OCI-LY7 (cell line): ENCODE measurements at regions not wholly inside any gene's neighbourhood (a gene's known extent, or its start where the extent isn't known, plus 50 kb on each side); places are given as distances from the start of the nearest gene placed in this dataset.
"Not testable (repeated sequence)": the region's sequence is repeated elsewhere in the genome, so short reads cannot be mapped to it uniquely, and the experiment has no call there.

Experiments
- BruUV-seq: library from RNA; stranded (reverse); fragments of 400-500 nt; replicated peaks from 2 replicates; lab custom pipeline; 2021; lab: Mats Ljungman, UMichigan
- CTCF ChIA-PET: fragments of 300-600 bp; sonication (Branson Sonifier 250); formaldehyde crosslinking; loops from one replicate; lab custom pipeline; 2022; ENCODE audit warnings: antibody characterized with exemption; ENCODE audit not compliant: unreplicated experiment; lab: Charles Lee
- POLR2A ChIA-PET: fragments of 300-600 bp; sonication (Branson Sonifier 250); formaldehyde crosslinking; loops from one replicate; lab custom pipeline; 2022; ENCODE audit warnings: antibody characterized with exemption; lab: Charles Lee
- DNase-seq: peaks from one replicate; pipeline ENCODE4 v3.0.0-alpha.2; 2015; ENCODE audit warnings: low spot score
- H2AFZ ChIP-seq: fragments of 200-600 bp; sonication (generic), shearing (Covaris generic); 2 replicates; pipeline ENCODE4 v1.6.1; 2014; ENCODE audit warnings: mild to moderate bottlenecking, antibody characterized with exemption, low read length, moderate library complexity
- H3K27ac ChIP-seq: fragments of 200-600 bp; sonication (generic); 2 replicates; pipeline ENCODE4 v1.5.1; 2014; ENCODE audit warnings: mixed run types, low read depth, mild to moderate bottlenecking, moderate library complexity, low read length, inconsistent platforms; ENCODE audit not compliant: poor library complexity, severe bottlenecking
- H3K36me3 ChIP-seq: fragments of 200-600 bp; sonication (generic); 2 replicates; pipeline ENCODE4 v1.6.1; 2014; ENCODE audit warnings: mild to moderate bottlenecking, antibody characterized with exemption, low read length, moderate library complexity, mixed read lengths; ENCODE audit not compliant: insufficient read depth
- H3K4me1 ChIP-seq: fragments of 200-600 bp; sonication (generic); 2 replicates; pipeline ENCODE4 v1.5.1; 2014; ENCODE audit warnings: mild to moderate bottlenecking, low read length; ENCODE audit not compliant: insufficient read depth, poor library complexity, severe bottlenecking
- H3K4me2 ChIP-seq: fragments of 200-600 bp; sonication (generic); 2 replicates; pipeline ENCODE4 v1.6.1; 2014; ENCODE audit warnings: mild to moderate bottlenecking, low read length
- H3K4me3 ChIP-seq: fragments of 200-600 bp; sonication (generic); 2 replicates; pipeline ENCODE4 v1.5.1; 2014; ENCODE audit warnings: mild to moderate bottlenecking, low read depth, low read length; ENCODE audit not compliant: poor library complexity, severe bottlenecking
- H3K79me2 ChIP-seq: fragments of 200-600 bp; sonication (generic); 2 replicates; pipeline ENCODE4 v1.6.1; 2016; ENCODE audit warnings: low read depth, mild to moderate bottlenecking, low read length, moderate library complexity, mixed read lengths; ENCODE audit not compliant: insufficient read depth
- H3K9me2 ChIP-seq: fragments of 200-600 bp; sonication (generic); 2 replicates; pipeline ENCODE4 v1.6.1; 2016; ENCODE audit warnings: mild to moderate bottlenecking, low read length, mixed read lengths; ENCODE audit not compliant: insufficient read depth
- H3K9me3 ChIP-seq: fragments of 200-600 bp; sonication (generic); 2 replicates; pipeline ENCODE4 v1.6.1; 2014; ENCODE audit warnings: mild to moderate bottlenecking, mixed run types, low read length, mixed read lengths
- H4K20me1 ChIP-seq: fragments of 200-600 bp; sonication (generic); 2 replicates; pipeline ENCODE4 v1.6.1; 2014; ENCODE audit warnings: mild to moderate bottlenecking, antibody characterized with exemption, low read length, moderate library complexity, mixed read lengths; ENCODE audit not compliant: insufficient read depth
- EZH2phosphoT487 ChIP-seq: fragments of 200-600 bp; sonication (generic); IDR thresholded peaks from 2 replicates; pipeline ENCODE4 v1.6.1; 2018; ENCODE audit warnings: low read depth, borderline replicate concordance, mild to moderate bottlenecking, mixed run types, antibody characterized with exemption, low read length, moderate library complexity, mixed read lengths
- intact Hi-C: fragments of 100-400 bp; cut with micrococcal nuclease; formaldehyde crosslinking; loops from one replicate; pipeline ENCODE4 v1.10.0; 2022; ENCODE audit not compliant: unreplicated experiment
- TF ChIP-seq, protein P1 (sequence below): fragments of 200-600 bp; sonication (generic); conservative IDR thresholded peaks from 2 replicates; pipeline ENCODE4 v1.5.1; 2014; ENCODE audit warnings: mild to moderate bottlenecking, antibody characterized with exemption, low read length, moderate library complexity, mixed read lengths

GRCh38 chr3:178206521-178206920, 329.7 kb upstream of the KCNMB2 start:
- no peaks in the 10 kb centered on the region for H3K9me3 ChIP-seq
- CTCF ChIA-PET: no interaction called here
- H3K4me2 ChIP-seq: no peak overlapping the region
- DNase-seq: no peak
- H3K9me2 ChIP-seq: no peaks in the 10 kb centered on the region
- H3K4me3 ChIP-seq: no peak overlapping the region
- POLR2A ChIA-PET: interaction anchor here (0.5 to 0.9 kb wide), 2 partner anchors 25 to 27 kb away, joined by 3 read pairs; no protein-coding TSS in a partner anchor
- H3K36me3 ChIP-seq: no peaks in the 10 kb centered on the region
- no peaks in the 10 kb centered on the region for H3K79me2 ChIP-seq
- BruUV-seq: no TSS peak
- no peaks in the 10 kb centered on the region for H4K20me1 ChIP-seq
- TF ChIP-seq, protein P1, sequence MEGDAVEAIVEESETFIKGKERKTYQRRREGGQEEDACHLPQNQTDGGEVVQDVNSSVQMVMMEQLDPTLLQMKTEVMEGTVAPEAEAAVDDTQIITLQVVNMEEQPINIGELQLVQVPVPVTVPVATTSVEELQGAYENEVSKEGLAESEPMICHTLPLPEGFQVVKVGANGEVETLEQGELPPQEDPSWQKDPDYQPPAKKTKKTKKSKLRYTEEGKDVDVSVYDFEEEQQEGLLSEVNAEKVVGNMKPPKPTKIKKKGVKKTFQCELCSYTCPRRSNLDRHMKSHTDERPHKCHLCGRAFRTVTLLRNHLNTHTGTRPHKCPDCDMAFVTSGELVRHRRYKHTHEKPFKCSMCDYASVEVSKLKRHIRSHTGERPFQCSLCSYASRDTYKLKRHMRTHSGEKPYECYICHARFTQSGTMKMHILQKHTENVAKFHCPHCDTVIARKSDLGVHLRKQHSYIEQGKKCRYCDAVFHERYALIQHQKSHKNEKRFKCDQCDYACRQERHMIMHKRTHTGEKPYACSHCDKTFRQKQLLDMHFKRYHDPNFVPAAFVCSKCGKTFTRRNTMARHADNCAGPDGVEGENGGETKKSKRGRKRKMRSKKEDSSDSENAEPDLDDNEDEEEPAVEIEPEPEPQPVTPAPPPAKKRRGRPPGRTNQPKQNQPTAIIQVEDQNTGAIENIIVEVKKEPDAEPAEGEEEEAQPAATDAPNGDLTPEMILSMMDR: no peak
- TF ChIP-seq EZH2phosphoT487: no peak
- intact Hi-C loops: no loop called here
- H3K4me1 ChIP-seq: no peaks in the 10 kb centered on the region
- H3K27ac ChIP-seq: no peak overlapping the region
- H2AFZ ChIP-seq: no peak overlapping the region

GRCh38 chr3:178207161-178207560, 329.1 kb upstream of the KCNMB2 start:
- H3K79me2 ChIP-seq, DNase-seq, CTCF ChIA-PET, H4K20me1 ChIP-seq, POLR2A ChIA-PET, H3K4me2 ChIP-seq, H3K4me3 ChIP-seq, H3K36me3 ChIP-seq, H3K9me3 ChIP-seq, BruUV-seq, H3K9me2 ChIP-seq, intact Hi-C loops, H2AFZ ChIP-seq, H3K4me1 ChIP-seq, H3K27ac ChIP-seq: not testable (repeated sequence)

DNA sequence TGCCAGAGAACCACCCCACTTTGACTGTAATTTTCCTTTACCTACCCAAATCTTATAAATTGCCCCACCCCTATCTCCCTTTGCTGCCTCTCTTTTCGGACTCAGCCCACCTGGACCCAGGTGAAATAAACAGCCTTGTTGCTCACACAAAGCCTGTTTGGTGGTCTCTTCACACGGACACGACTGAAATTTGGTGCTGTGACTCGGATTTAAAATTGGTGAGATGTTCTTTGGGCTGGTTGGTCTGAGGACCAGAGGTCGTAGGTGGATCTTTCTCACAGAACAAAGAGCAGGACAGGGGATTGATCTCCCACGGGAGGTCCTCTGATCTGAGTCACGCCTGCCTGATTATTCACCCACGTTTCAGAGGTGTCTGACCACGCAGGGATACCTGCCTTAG, 328.6 kb upstream of the KCNMB2 start:
- H2AFZ ChIP-seq, intact Hi-C loops, H3K4me3 ChIP-seq, POLR2A ChIA-PET, H3K4me1 ChIP-seq, H3K27ac ChIP-seq, H4K20me1 ChIP-seq, DNase-seq, H3K4me2 ChIP-seq, CTCF ChIA-PET, BruUV-seq, H3K9me2 ChIP-seq, H3K36me3 ChIP-seq, H3K79me2 ChIP-seq, H3K9me3 ChIP-seq: not testable (repeated sequence)

DNA sequence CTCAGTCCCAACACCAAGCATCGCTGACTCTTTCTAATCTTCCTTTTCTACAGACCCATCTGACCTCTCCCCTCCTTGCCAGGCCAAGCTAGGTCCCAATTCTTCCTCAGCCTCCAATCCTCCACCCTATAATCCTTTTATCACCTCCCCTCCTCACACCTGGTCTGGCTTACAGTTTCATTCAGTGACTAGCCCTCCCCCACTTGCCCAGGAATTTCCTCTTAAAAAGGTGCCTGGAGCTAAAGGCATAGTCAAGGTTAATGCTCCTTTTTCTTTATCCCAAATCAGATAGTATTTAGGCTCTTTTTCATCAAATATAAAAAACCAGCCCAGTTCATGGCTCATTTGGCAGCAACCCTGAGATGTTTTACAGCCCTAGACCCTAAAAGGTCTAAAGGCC, 327.1 kb upstream of the KCNMB2 start:
- H3K4me3 ChIP-seq, H3K79me2 ChIP-seq, H2AFZ ChIP-seq, intact Hi-C loops, BruUV-seq, H3K4me2 ChIP-seq, H3K36me3 ChIP-seq, POLR2A ChIA-PET, H4K20me1 ChIP-seq, DNase-seq, H3K4me1 ChIP-seq, CTCF ChIA-PET, H3K9me2 ChIP-seq, H3K9me3 ChIP-seq, H3K27ac ChIP-seq: not testable (repeated sequence)

- H3K36me3 ChIP-seq, BruUV-seq, H2AFZ ChIP-seq, H3K4me3 ChIP-seq, H3K9me3 ChIP-seq, H3K79me2 ChIP-seq, H3K4me2 ChIP-seq, intact Hi-C loops, DNase-seq, H4K20me1 ChIP-seq, H3K4me1 ChIP-seq, CTCF ChIA-PET, POLR2A ChIA-PET, H3K9me2 ChIP-seq, H3K27ac ChIP-seq: not testable (repeated sequence)
Observed at GRCh38 chr3:178209618-178210017, 326.6 kb upstream of the KCNMB2 start.

- H3K79me2 ChIP-seq, CTCF ChIA-PET, H3K4me3 ChIP-seq, H3K27ac ChIP-seq, H3K9me2 ChIP-seq, H3K36me3 ChIP-seq, intact Hi-C loops, H4K20me1 ChIP-seq, H2AFZ ChIP-seq, H3K4me1 ChIP-seq, DNase-seq, H3K9me3 ChIP-seq, H3K4me2 ChIP-seq, POLR2A ChIA-PET, BruUV-seq: not testable (repeated sequence)
Observed at GRCh38 chr3:178211086-178211485, 325.1 kb upstream of the KCNMB2 start.
